ENCODE measurements at regions not wholly inside any gene's neighbourhood (a gene's known extent, or its start where the extent isn't known, plus 50 kb on each side); places are given as distances from the start of the nearest gene placed in this dataset.
"Not testable (repeated sequence)": the region's sequence is repeated elsewhere in the genome, so short reads cannot be mapped to it uniquely, and the experiment has no call there.

DNA sequence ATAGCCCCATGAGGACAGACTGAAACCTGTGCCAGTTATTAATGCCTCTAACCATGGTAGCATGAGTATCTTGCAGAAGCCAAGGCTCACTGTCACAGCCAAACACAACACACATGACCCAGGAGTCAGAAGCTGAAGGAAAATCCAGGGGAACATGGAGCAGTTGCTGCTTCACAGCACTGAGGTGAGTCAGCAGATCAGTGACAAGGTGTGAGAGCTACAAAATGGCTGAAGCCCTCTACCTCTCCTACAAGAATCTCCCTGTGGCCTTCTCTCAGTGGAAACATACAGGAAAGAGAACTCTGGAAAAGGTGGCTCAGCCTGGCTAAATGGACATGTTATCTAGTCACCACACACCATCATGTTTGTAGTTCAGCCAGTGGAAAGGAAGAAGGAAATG is 93.5 kb downstream of the NAB1 start:
- DNase-seq (ENCODE audit: low read depth in 2 of 2, low spot score in 1 of 2): no peak

GRCh38 chr2:190744041-190744440 is 95.2 kb downstream of the NAB1 start:
- DNase-seq (ENCODE audit: low read depth in 2 of 2, low spot score in 1 of 2): no peak

DNA sequence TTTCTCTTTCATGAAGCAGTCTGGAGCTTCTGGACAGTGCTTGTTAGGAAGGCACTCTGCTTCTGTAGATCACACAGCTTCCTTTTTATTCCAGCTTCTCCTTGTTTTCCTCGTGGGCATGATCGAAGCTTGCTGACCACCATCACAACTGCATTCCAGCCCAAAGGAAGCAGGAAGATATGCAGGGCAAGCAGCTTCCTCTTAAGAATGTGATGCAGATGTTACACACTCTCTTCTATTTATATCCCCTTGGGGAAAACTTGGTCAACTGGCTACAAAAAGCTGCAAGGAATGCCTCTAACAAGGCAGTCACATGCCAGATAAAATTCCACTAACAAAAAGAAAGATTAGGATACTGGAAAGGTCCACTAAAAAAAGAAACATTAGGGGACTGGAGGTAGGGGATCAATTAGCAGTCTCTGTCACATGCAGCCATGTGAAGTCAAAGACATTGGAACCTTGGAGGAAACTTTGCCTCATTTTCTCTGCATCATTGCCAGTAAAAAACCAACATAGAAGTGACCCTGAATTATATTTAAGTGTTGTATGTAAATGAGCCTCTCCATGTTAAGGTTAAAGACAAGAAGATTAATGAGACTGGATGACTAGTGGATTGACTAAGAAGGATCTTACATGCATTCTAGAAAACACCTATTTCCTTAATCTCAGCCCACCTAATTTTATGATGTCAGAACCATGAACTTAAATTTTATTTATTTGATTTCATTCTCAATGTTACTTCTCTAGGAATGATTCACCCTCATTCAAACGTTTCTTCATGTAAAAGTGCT is 98.3 kb downstream of the NAB1 start:
- no peak for DNase-seq (ENCODE audit: low read depth in 2 of 2, low spot score in 1 of 2)

GRCh38 chr2:190748966-190749365 is 100.1 kb downstream of the NAB1 start:
- DNase-seq (ENCODE audit: low read depth in 2 of 2, low spot score in 1 of 2): no peak

- no peak for DNase-seq (ENCODE audit: low read depth in 2 of 2, low spot score in 1 of 2)
Observed at GRCh38 chr2:190755772-190756415, 107.0 kb downstream of the NAB1 start.

- no peak for DNase-seq (ENCODE audit: low read depth in 2 of 2, low spot score in 1 of 2)
Observed at GRCh38 chr2:190759749-190760213, 110.9 kb downstream of the NAB1 start.

GRCh38 chr2:190760353-190761150 is 111.7 kb downstream of the NAB1 start:
- DNase-seq (ENCODE audit: low read depth in 2 of 2, low spot score in 1 of 2): not testable (repeated sequence)

GRCh38 chr2:190761216-190761615 is 112.3 kb downstream of the NAB1 start:
- DNase-seq (ENCODE audit: low read depth in 2 of 2, low spot score in 1 of 2): not testable (repeated sequence)

GRCh38 chr2:190762566-190762965 is 113.7 kb downstream of the NAB1 start:
- DNase-seq (ENCODE audit: low read depth in 2 of 2, low spot score in 1 of 2): no peak

DNA sequence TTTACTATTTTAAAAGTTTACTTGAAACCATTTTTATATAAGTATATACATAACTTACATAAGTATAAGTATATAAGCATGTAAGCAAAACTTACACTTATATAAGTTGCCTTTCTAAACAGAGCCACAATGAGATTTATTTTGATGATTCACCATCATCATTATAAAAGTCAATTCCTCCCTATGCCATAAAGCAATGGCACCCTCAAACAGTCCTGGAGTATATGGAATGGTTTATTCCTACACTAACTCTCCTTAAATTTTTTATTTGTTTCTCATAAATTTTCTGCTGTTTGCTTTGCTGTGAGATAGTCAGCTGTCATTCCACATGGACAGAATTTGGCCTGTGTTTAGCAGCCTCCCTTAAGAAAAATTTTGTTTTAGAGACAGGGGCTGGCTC is 114.2 kb downstream of the NAB1 start:
- no peak for DNase-seq (ENCODE audit: low read depth in 2 of 2, low spot score in 1 of 2)

- peak; percentile 21 to 22 for DNase-seq (ENCODE audit: low read depth in 2 of 2, low spot score in 1 of 2)
Observed at GRCh38 chr2:190763901-190764514, 115.1 kb downstream of the NAB1 start.

DNA sequence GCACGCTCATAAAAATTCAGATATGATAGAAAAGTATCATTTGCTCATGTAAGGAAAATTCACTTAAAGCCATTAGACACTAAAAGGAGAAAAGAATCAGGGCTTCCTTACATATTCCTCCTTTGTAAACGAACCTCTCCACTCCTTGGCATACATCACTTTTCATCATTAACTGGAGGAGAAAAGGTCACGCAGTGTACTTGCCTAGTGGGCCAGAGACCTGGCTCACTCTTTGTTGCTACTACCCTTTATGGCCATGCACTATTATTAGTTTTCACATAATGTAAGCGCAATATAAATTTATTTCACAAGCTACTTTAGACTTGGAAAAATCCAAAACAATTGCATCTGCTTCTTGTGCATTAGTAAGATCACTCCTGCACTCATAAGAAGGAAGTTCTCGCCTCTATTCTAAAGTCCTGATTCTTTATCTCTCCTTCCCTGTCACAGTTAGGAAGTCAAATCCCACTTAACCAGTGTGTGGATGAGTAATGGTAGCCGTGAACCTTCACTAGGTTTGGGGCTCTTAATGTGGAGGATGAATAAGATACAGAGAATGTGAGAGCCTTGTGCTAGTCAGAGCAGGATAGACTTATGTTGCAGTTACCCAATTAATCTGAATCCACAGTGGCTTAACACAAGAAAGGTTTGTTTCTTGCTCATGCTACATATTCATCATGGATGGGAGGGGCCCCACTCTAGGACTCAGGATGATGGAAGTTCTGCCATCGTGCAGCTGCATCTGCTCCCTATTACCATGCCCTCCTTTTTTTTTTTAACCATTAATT is 115.0 kb upstream of the GLS start:
- no peak for DNase-seq (ENCODE audit: low read depth in 2 of 2, low spot score in 1 of 2)

GRCh38 chr2:190766174-190766572 is 114.4 kb upstream of the GLS start:
- no peak for DNase-seq (ENCODE audit: low read depth in 2 of 2, low spot score in 1 of 2)

- no peak for DNase-seq (ENCODE audit: low read depth in 2 of 2, low spot score in 1 of 2)
Observed at GRCh38 chr2:190766595-190766994, 114.0 kb upstream of the GLS start.

DNA sequence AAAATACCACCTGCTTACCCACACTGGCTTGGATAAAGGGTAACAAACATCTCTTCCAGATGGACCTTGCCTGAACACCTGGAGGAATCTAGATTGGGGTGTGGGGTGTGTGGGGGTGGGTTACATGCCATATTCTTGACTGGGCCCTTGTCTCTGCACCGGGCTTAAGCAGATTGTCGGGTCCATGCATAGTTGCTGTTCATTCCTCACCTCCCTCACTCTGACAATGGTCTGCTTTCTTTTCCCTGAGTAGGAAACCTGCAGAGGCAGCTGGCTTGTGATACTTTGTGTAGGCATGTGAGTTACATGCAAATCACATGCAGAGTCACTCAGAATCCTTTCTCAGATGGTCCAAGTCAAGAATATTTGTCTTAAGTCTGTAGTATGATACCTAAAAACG is 112.8 kb upstream of the GLS start:
- DNase-seq (ENCODE audit: low read depth in 2 of 2, low spot score in 1 of 2): no peak

DNA sequence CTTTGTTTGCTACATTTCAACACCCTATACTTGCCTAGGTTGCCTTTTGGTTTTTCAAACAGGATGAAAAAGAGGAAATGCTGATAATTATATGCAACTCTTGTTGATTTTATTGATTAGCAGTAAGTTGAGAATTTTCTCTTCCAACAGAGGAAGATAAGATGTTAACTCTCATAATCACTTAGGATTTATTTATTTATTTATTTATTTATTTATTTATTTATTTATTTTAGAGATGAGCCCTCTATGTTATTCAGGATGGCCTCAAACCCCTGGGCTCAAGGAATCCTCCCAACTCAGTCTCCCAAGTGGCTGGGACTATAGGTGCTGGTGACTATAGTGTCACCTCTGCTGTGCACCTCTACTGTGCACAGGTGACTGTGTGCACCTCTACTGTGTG is 111.4 kb upstream of the GLS start:
- no peak for DNase-seq (ENCODE audit: low read depth in 2 of 2, low spot score in 1 of 2)

DNA sequence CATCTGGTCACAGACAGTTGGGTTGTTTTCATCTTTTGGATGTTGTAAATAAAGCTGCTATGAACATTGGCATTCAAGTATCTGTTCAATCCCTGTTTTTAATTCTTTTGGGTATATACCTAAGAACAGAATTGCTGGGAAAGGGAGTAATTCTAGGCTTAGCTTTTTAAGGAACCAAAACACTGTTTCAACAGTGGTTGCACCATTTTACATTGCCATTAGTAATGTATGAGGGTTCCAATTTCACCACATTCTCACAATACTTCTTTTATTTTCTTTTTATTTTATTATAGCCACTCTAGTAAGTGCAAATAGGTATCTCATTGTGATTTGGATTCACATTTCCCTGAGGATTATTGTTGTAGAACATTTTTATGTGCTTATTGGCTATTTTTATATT is 108.9 kb upstream of the GLS start:
- no peak for DNase-seq (ENCODE audit: low read depth in 2 of 2, low spot score in 1 of 2)

DNA sequence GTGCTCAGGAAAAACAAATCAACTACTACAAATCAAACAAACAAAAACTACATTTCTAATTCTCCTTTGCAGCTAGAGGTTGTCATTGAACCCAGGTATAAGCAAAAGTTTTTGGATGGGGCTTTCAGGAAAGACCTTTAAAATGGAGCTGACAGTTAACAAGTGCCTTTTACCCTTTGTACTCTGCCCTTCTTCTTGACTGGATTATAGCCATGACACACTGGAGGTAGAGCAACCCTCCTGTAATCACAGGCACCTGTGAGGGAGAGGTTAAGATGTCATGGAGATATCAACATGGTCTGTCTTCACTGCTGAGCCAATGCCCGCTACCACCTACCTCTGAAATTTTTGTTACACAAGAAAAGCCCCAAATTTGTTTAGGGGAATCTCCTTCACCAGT is 100.0 kb upstream of the GLS start:
- DNase-seq (ENCODE audit: low read depth in 2 of 2, low spot score in 1 of 2): no peak

GRCh38 chr2:190781604-190782198 is 98.9 kb upstream of the GLS start:
- peak; percentile 10 to 25 for DNase-seq (ENCODE audit: low read depth in 2 of 2, low spot score in 1 of 2)

GRCh38 chr2:190782264-190782663 is 98.4 kb upstream of the GLS start:
- DNase-seq (ENCODE audit: low read depth in 2 of 2, low spot score in 1 of 2): no peak

All from stimulated activated CD8-positive, alpha-beta memory T cell treated with anti-CD3 and anti-CD28 coated beads, Interleukin-4, amount 100 ng/mL, for 4 hours (primary cell).